H9 (cell line): ENCODE measurements at regions not wholly inside any gene's neighbourhood (a gene's known extent, or its start where the extent isn't known, plus 50 kb on each side); places are given as distances from the start of the nearest gene placed in this dataset.

Experiments used
- DNase-seq: peaks from one replicate; pipeline ENCODE4 v3.0.0-alpha.2; 2017
- H2AFZ ChIP-seq: one replicate; pipeline ENCODE4 v1.6.1; 2013; ENCODE audit warnings: mild to moderate bottlenecking, low read length, control low read depth, moderate library complexity
- H2AK5ac ChIP-seq: 2 replicates; pipeline ENCODE4 v1.6.1; 2013; ENCODE audit warnings: low read length, control low read depth, mixed read lengths; ENCODE audit not compliant: insufficient read length
- H2BK120ac ChIP-seq: one replicate; pipeline ENCODE4 v1.6.1; 2013; ENCODE audit warnings: low read depth, mild to moderate bottlenecking, low read length, control low read depth, inconsistent platforms; ENCODE audit not compliant: poor library complexity, severe bottlenecking
- H2BK12ac ChIP-seq: 2 replicates; pipeline ENCODE4 v1.6.1; 2013; ENCODE audit warnings: low read length, control low read depth, mixed read lengths, low read depth; ENCODE audit not compliant: insufficient read length
- H2BK15ac ChIP-seq: 2 replicates; pipeline ENCODE4 v1.6.1; 2013; ENCODE audit warnings: low read depth, low read length, control low read depth
- H2BK20ac ChIP-seq: one replicate; pipeline ENCODE4 v1.6.1; 2013; ENCODE audit warnings: low read depth, mild to moderate bottlenecking, low read length, control low read depth, inconsistent platforms; ENCODE audit not compliant: poor library complexity, severe bottlenecking
- H2BK5ac ChIP-seq: 2 replicates; pipeline ENCODE4 v1.6.1; 2013; ENCODE audit warnings: low read length, control low read depth, mixed read lengths; ENCODE audit not compliant: insufficient read length
- H3K14ac ChIP-seq: 2 replicates; pipeline ENCODE4 v1.6.1; 2013; ENCODE audit warnings: low read length, control low read depth; ENCODE audit not compliant: insufficient read depth
- H3K18ac ChIP-seq: 2 replicates; pipeline ENCODE4 v1.6.1; 2013; ENCODE audit warnings: low read depth, mild to moderate bottlenecking, mixed read lengths, low read length, control low read depth; ENCODE audit not compliant: insufficient read length
- H3K23ac ChIP-seq: 2 replicates; pipeline ENCODE4 v1.6.1; 2013; ENCODE audit warnings: low read length, control low read depth, mixed read lengths, low read depth; ENCODE audit not compliant: insufficient read length
- H3K23me2 ChIP-seq: 2 replicates; pipeline ENCODE4 v1.6.1; 2013; ENCODE audit warnings: low read depth, mild to moderate bottlenecking, mixed read lengths, low read length, control low read depth; ENCODE audit not compliant: insufficient read length, poor library complexity, severe bottlenecking
- H3K27ac ChIP-seq: 2 replicates; pipeline ENCODE4 v1.5.1; 2013; ENCODE audit warnings: low read length, control low read depth, mixed read lengths, low read depth; ENCODE audit not compliant: insufficient read length
- H3K27me3 ChIP-seq: 2 replicates; pipeline ENCODE4 v1.6.1; 2013; ENCODE audit warnings: low read length, control low read depth, inconsistent platforms; ENCODE audit not compliant: insufficient read depth
- H3K4ac ChIP-seq: 2 replicates; pipeline ENCODE4 v1.6.1; 2013; ENCODE audit warnings: low read depth, mild to moderate bottlenecking, control low read depth, inconsistent platforms, low read length, moderate library complexity
- H3K4me1 ChIP-seq: 2 replicates; pipeline ENCODE4 v1.6.1; 2013; ENCODE audit warnings: low read length, control low read depth, inconsistent platforms; ENCODE audit not compliant: insufficient read depth
- H3K4me2 ChIP-seq: 2 replicates; pipeline ENCODE4 v1.6.1; 2013; ENCODE audit warnings: low read length, control low read depth, mixed read lengths; ENCODE audit not compliant: insufficient read length, insufficient read depth
- H3K56ac ChIP-seq: 2 replicates; pipeline ENCODE4 v1.6.1; 2013; ENCODE audit warnings: low read depth, mild to moderate bottlenecking, mixed read lengths, low read length, control low read depth; ENCODE audit not compliant: insufficient read length
- H3K79me1 ChIP-seq: 2 replicates; pipeline ENCODE4 v1.6.1; 2013; ENCODE audit warnings: low read depth, mild to moderate bottlenecking, moderate library complexity, low read length, control low read depth, inconsistent platforms; ENCODE audit not compliant: insufficient read depth, poor library complexity, severe bottlenecking
- H3K79me2 ChIP-seq: 2 replicates; pipeline ENCODE4 v1.6.1; 2013; ENCODE audit warnings: low read length, control low read depth, inconsistent platforms; ENCODE audit not compliant: insufficient read depth
- H3K9ac ChIP-seq: 2 replicates; pipeline ENCODE4 v1.6.1; 2013; ENCODE audit warnings: low read length, control low read depth, mixed read lengths; ENCODE audit not compliant: insufficient read length; ENCODE audit errors: extremely low read depth
- H3K9me3 ChIP-seq: one replicate; pipeline ENCODE4 v1.6.1; 2013; ENCODE audit warnings: low read depth, low read length, inconsistent platforms; ENCODE audit not compliant: control insufficient read depth
- H3T11ph ChIP-seq: one replicate; pipeline ENCODE4 v1.6.1; 2013; ENCODE audit warnings: mild to moderate bottlenecking, low read length, control low read depth, inconsistent platforms
- H4K20me1 ChIP-seq: one replicate; pipeline ENCODE4 v1.6.1; 2013; ENCODE audit not compliant: control insufficient read depth, insufficient read length, insufficient read depth
- H4K5ac ChIP-seq: 2 replicates; pipeline ENCODE4 v1.6.1; 2013; ENCODE audit warnings: low read depth, mild to moderate bottlenecking, mixed read lengths, low read length, control low read depth; ENCODE audit not compliant: insufficient read length
- H4K8ac ChIP-seq: replicated peaks from 2 replicates; pipeline ENCODE4 v1.6.1; 2013; ENCODE audit warnings: low read length, control low read depth, mixed read lengths, low read depth; ENCODE audit not compliant: insufficient read length
- H4K91ac ChIP-seq: 2 replicates; pipeline ENCODE4 v1.6.1; 2013; ENCODE audit warnings: low read depth, mild to moderate bottlenecking, moderate library complexity, mixed read lengths, low read length, control low read depth; ENCODE audit not compliant: insufficient read length
- H3K27ac Mint-ChIP-seq, 3 experiments: 2 replicates in 2 of 3; 3 replicates in 1 of 3; pipeline ENCODE4 v1.8.0; 2020 to 2021; ENCODE audit warnings: mixed read lengths in 3 of 3, mild to moderate bottlenecking in 1 of 3, moderate library complexity in 1 of 3
- H3K27me3 Mint-ChIP-seq: 2 replicates; pipeline ENCODE4 v1.8.0; 2021; ENCODE audit warnings: low read depth, mild to moderate bottlenecking, moderate library complexity, mixed read lengths
- H3K36me3 Mint-ChIP-seq, 3 experiments: 2 replicates in 2 of 3; 3 replicates in 1 of 3; pipeline ENCODE4 v1.8.0; 2020 to 2021; ENCODE audit warnings: low read depth in 3 of 3, mixed read lengths in 3 of 3; ENCODE audit not compliant: insufficient read depth in 1 of 3
- H3K4me1 Mint-ChIP-seq, 2 experiments: 2 replicates each; pipeline ENCODE4 v1.8.0; 2020; ENCODE audit warnings: mixed read lengths in 2 of 2
- H3K4me3 Mint-ChIP-seq, 2 experiments: 2 replicates in 1 of 2; 3 replicates in 1 of 2; pipeline ENCODE4 v1.8.0; 2020 to 2021; ENCODE audit warnings: mild to moderate bottlenecking in 2 of 2, mixed read lengths in 2 of 2, moderate library complexity in 1 of 2
- H3K9me3 Mint-ChIP-seq, 2 experiments: 2 replicates in 1 of 2; 3 replicates in 1 of 2; pipeline ENCODE4 v1.8.0; 2020; ENCODE audit warnings: mild to moderate bottlenecking in 2 of 2, mixed read lengths in 2 of 2, moderate library complexity in 1 of 2
- CTCF ChIP-seq: fragments of 200-600 bp; sonication (generic); conservative IDR thresholded peaks from 3 replicates; pipeline ENCODE4 v1.8.0; 2021; ENCODE audit warnings: antibody characterized with exemption, mild to moderate bottlenecking
- WGBS: extraction: QIAGEN DNeasy Blood & Tissue Kit; methylation state at CpG from one replicate; pipeline ENCODE4 v1.1.7; 2013; ENCODE audit warnings: missing lambda C conversion rate, low lambda C conversion rate, mixed read lengths; ENCODE audit not compliant: insufficient read length; ENCODE audit errors: extremely low coverage; 5-methylcytosine and 5-hydroxymethylcytosine counted together

- no peak overlapping the region for H2BK15ac ChIP-seq
- no peak overlapping the region for H4K91ac ChIP-seq
- no peak for DNase-seq
- Mint-ChIP-seq H3K4me1 (no peaks in the 10 kb centered on the region), H3K9me3 (no peaks in the 10 kb centered on the region), H3K4me3 (no peak overlapping the region), H3K27me3 (no peaks in the 10 kb centered on the region; the same call in 1 of the 2 replicates), H3K36me3 (no peaks in the 10 kb centered on the region), H3K27ac (no peak overlapping the region)
- no peak overlapping the region for H2BK5ac ChIP-seq
- no peak overlapping the region for H4K5ac ChIP-seq
- TF ChIP-seq CTCF: no peak
- no peak overlapping the region for H3K23ac ChIP-seq
- no peak overlapping the region for H3K27ac ChIP-seq
- H2BK120ac ChIP-seq: no peak overlapping the region
- H3T11ph ChIP-seq: no peak overlapping the region
- no peaks in the 10 kb centered on the region for H4K20me1 ChIP-seq
- H3K79me2 ChIP-seq: no peaks in the 10 kb centered on the region
- no peak overlapping the region for H2AFZ ChIP-seq
- no peaks in the 10 kb centered on the region for H3K9me3 ChIP-seq
- H3K27me3 ChIP-seq: no peaks in the 10 kb centered on the region
- H2BK12ac ChIP-seq: no peak overlapping the region
- no peaks in the 10 kb centered on the region for H3K4me1 ChIP-seq
- H4K8ac ChIP-seq: no peak overlapping the region
- H2AK5ac ChIP-seq: no peak overlapping the region
- no peak overlapping the region for H2BK20ac ChIP-seq
- H3K56ac ChIP-seq: no peak overlapping the region
- H3K14ac ChIP-seq: no peak overlapping the region
- no peaks in the 10 kb centered on the region for H3K79me1 ChIP-seq
- no peaks in the 10 kb centered on the region for H3K23me2 ChIP-seq
- H3K4me2 ChIP-seq: no peak overlapping the region
- no peak overlapping the region for H3K9ac ChIP-seq
- no peak overlapping the region for H3K4ac ChIP-seq
- no peak overlapping the region for H3K18ac ChIP-seq
- no CpG with 5 or more reads among the region's 1 CpG for WGBS
Measured at GRCh38 chr18:66334534-66334933, 269.4 kb downstream of the CDH19 start.
